GM12878 (cell line): ENCODE measurements at regions not wholly inside any gene's neighbourhood (a gene's known extent, or its start where the extent isn't known, plus 50 kb on each side); places are given as distances from the start of the nearest gene placed in this dataset.

Experiments used
- BCL11A ChIP-seq: IDR thresholded peaks from 2 replicates; pipeline ENCODE4 v1.6.1; 2011; ENCODE audit warnings: low read depth, low read length
- BHLHE40 ChIP-seq, 2 experiments: fragments of 450-650 bp in 1 of 2; IDR thresholded peaks; 2 replicates each; pipeline ENCODE4 v1.6.1; 2011 to 2017; ENCODE audit warnings: low read depth in 2 of 2, borderline replicate concordance in 1 of 2, improper control_type of control experiment in 1 of 2, low read length in 1 of 2, mild to moderate bottlenecking in 1 of 2
- CHD2 ChIP-seq: IDR thresholded peaks from 2 replicates; pipeline ENCODE4 v1.6.1; 2011; ENCODE audit warnings: low read depth, low read length, improper control_type of control experiment, borderline replicate concordance
- EP300 ChIP-seq, 2 experiments: fragments of 150-350 bp in 1 of 2; IDR thresholded peaks; 2 replicates each; pipeline ENCODE4 v1.6.1; 2011 to 2012; ENCODE audit warnings: low read depth in 2 of 2, low read length in 2 of 2, borderline replicate concordance in 1 of 2, improper control_type of control experiment in 1 of 2, inconsistent platforms in 1 of 2; ENCODE audit not compliant: control insufficient read depth in 1 of 2
- IKZF2 ChIP-seq, 2 experiments: fragments of 450-650 bp; IDR thresholded peaks; 2 replicates each; pipeline ENCODE4 v1.6.1; 2017; ENCODE audit warnings: mild to moderate bottlenecking in 2 of 2, moderate library complexity in 2 of 2
- NFYB ChIP-seq: IDR thresholded peaks from 2 replicates; pipeline ENCODE4 v1.6.1; 2011; ENCODE audit warnings: low read depth, mild to moderate bottlenecking, low read length, improper control_type of control experiment, moderate library complexity; ENCODE audit not compliant: insufficient read depth
- POLR2A ChIP-seq: IDR thresholded peaks from 2 replicates; pipeline ENCODE4 v1.6.1; 2011; ENCODE audit warnings: low read depth, mild to moderate bottlenecking, low read length
- TBL1XR1 ChIP-seq: IDR thresholded peaks from 2 replicates; pipeline ENCODE4 v1.6.1; 2012; ENCODE audit warnings: low read depth, low read length, improper control_type of control experiment
- TCF3 ChIP-seq: IDR thresholded peaks from 2 replicates; pipeline ENCODE4 v1.6.1; 2012; ENCODE audit warnings: low read depth, mild to moderate bottlenecking, low read length, borderline replicate concordance; ENCODE audit not compliant: insufficient read depth
- TF ChIP-seq, protein P1 (sequence below): fragments of 450-650 bp; IDR thresholded peaks from 2 replicates; pipeline ENCODE4 v1.6.1; 2016; ENCODE audit warnings: mild to moderate bottlenecking
- TF ChIP-seq, protein P2 (sequence below): fragments of 450-650 bp; IDR thresholded peaks from 2 replicates; pipeline ENCODE4 v1.6.1; 2017; ENCODE audit warnings: low read depth, mild to moderate bottlenecking, moderate library complexity

DNA sequence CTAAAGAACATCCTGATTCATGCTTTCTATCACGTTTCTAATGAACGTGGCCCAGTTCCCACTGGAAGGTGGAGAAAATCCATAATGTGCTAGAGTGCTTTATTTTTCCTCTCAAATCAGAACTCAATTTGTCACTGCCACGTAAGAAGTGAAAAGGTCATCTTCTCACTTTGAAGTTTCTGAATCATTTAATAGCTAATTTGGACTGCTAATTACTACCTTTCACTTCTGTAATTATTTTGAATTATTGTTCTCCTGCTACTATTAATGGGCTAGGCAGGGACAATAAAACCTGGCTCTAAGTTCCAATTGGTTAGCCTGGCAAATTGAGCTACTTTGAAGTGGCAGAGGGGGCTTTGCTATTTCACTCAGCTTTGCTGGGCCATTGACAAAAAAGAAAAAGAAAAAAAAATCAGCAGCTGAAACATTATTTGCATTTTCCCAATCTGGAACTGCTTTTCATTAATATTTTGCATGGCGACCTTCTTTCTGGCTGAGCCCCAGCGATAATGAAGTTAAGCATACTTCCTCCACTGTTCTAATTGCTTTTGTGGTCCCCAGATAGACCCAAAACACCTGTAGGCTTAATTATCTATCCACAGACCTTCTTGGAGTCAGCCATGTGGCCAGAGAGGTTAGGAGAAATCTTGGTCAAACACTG is 264.2 kb downstream of the SEC23IP start (continued):
- TF ChIP-seq, protein P1, sequence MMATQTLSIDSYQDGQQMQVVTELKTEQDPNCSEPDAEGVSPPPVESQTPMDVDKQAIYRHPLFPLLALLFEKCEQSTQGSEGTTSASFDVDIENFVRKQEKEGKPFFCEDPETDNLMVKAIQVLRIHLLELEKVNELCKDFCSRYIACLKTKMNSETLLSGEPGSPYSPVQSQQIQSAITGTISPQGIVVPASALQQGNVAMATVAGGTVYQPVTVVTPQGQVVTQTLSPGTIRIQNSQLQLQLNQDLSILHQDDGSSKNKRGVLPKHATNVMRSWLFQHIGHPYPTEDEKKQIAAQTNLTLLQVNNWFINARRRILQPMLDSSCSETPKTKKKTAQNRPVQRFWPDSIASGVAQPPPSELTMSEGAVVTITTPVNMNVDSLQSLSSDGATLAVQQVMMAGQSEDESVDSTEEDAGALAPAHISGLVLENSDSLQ, result peak; percentile 80
- peak; percentile 40 to 64; a peak in 3 of 4 replicates for TF ChIP-seq BHLHE40 (IDR thresholded peaks at IDR 0.05; ENCODE audit: borderline replicate concordance in 1 of 2, low read depth in 2 of 2, low read length in 1 of 2)
- TF ChIP-seq, protein P2, sequence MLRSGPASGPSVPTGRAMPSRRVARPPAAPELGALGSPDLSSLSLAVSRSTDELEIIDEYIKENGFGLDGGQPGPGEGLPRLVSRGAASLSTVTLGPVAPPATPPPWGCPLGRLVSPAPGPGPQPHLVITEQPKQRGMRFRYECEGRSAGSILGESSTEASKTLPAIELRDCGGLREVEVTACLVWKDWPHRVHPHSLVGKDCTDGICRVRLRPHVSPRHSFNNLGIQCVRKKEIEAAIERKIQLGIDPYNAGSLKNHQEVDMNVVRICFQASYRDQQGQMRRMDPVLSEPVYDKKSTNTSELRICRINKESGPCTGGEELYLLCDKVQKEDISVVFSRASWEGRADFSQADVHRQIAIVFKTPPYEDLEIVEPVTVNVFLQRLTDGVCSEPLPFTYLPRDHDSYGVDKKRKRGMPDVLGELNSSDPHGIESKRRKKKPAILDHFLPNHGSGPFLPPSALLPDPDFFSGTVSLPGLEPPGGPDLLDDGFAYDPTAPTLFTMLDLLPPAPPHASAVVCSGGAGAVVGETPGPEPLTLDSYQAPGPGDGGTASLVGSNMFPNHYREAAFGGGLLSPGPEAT, result peak; percentile 85
- TF ChIP-seq TBL1XR1, result peak; percentile 20; the same call in 1 of the 2 replicates
- TF ChIP-seq CHD2, result no peak
- TF ChIP-seq BCL11A, result peak; percentile 45; the same call in 1 of the 2 replicates
- TF ChIP-seq EP300 (IDR thresholded peaks at IDR 0.05; ENCODE audit: borderline replicate concordance in 1 of 2, control insufficient read depth in 1 of 2, low read depth in 2 of 2, low read length in 2 of 2), result peak in 1 of 2 experiments; percentile 58; a peak in 3 of 4 replicates
- TF ChIP-seq NFYB, result peak; percentile 45; the same call in 1 of the 2 replicates
- TF ChIP-seq TCF3, result no peak
- peak; percentile 83 to 86 for TF ChIP-seq IKZF2 (IDR thresholded peaks at IDR 0.05)
- TF ChIP-seq POLR2A, result no peak
